ENCODE measurements at regions not wholly inside any gene's neighbourhood (a gene's known extent, or its start where the extent isn't known, plus 50 kb on each side); places are given as distances from the start of the nearest gene placed in this dataset.

GRCh38 chr10:1928606-1929005 lies 191.3 kb upstream of the ADARB2 start:
- ChIA-PET CTCF (no interaction called here), POLR2A (no interaction called here)
- Mint-ChIP-seq H3K27me3 (ENCODE audit: insufficient read depth, unreplicated experiment) (no peaks in the 10 kb centered on the region), H3K4me3 (ENCODE audit: unreplicated experiment) (no peak overlapping the region), H3K4me1 (ENCODE audit: insufficient read depth, unreplicated experiment) (peaks cover 7% of the 10 kb centered on the region), H3K27ac (ENCODE audit: low read depth, unreplicated experiment) (no peak overlapping the region), H3K9me3 (ENCODE audit: unreplicated experiment) (no peaks in the 10 kb centered on the region), H3K36me3 (ENCODE audit: insufficient read depth, unreplicated experiment) (no peaks in the 10 kb centered on the region)
- no TSS peak for BruUV-seq (replicated peaks)
- intact Hi-C loops (cut with micrococcal nuclease) = no loop called here
- DNase-seq (ENCODE audit: unreplicated experiment) = no peak
- no peak for TF ChIP-seq CTCF (IDR thresholded peaks at IDR 0.05; ENCODE audit: unreplicated experiment)

DNA sequence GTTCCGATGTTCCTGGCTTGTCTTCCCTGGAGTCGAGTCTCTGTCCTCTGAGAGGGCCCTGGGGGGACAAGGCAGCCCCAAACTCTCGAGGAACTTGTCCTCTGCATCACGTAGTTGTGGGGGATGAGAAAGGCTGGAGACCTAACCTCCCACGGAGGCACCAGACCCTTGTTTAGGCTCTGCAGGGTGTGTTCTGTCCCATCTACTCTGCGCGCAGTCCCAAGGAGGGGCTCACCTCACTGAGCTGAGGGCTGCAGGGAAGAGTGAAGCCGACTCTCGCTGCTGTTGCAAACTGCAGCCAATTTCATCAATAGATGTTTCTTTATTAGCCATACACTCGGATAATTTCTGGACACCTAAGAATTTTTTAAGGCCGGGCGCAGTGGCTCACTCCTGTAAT lies 186.7 kb upstream of the ADARB2 start:
- BruUV-seq (replicated peaks) = no TSS peak
- POLR2A ChIA-PET = no interaction called here
- intact Hi-C loops (cut with micrococcal nuclease) = no loop called here
- H3K27ac Mint-ChIP-seq (ENCODE audit: low read depth, unreplicated experiment) = no peak overlapping the region
- no peak for TF ChIP-seq CTCF (IDR thresholded peaks at IDR 0.05; ENCODE audit: unreplicated experiment)
- H3K9me3 Mint-ChIP-seq (ENCODE audit: unreplicated experiment) = peaks cover 6% of the 10 kb centered on the region
- CTCF ChIA-PET = interaction anchor here (0.5 to 0.9 kb wide), 3 partner anchors 9 to 197 kb away, joined by 3 to 5 read pairs (median 3); no protein-coding TSS in a partner anchor
- no peaks in the 10 kb centered on the region for H3K27me3 Mint-ChIP-seq (ENCODE audit: insufficient read depth, unreplicated experiment)
- no peak overlapping the region for H3K4me3 Mint-ChIP-seq (ENCODE audit: unreplicated experiment)
- peaks cover 6% of the 10 kb centered on the region for H3K4me1 Mint-ChIP-seq (ENCODE audit: insufficient read depth, unreplicated experiment)
- no peak for DNase-seq (ENCODE audit: unreplicated experiment)
- no peaks in the 10 kb centered on the region for H3K36me3 Mint-ChIP-seq (ENCODE audit: insufficient read depth, unreplicated experiment)

- no peak for DNase-seq (ENCODE audit: unreplicated experiment)
- no TSS peak for BruUV-seq (replicated peaks)
- no peak overlapping the region for H3K27ac Mint-ChIP-seq (ENCODE audit: low read depth, unreplicated experiment)
- intact Hi-C loops (cut with micrococcal nuclease) = no loop called here
- H3K36me3 Mint-ChIP-seq (ENCODE audit: insufficient read depth, unreplicated experiment) = no peaks in the 10 kb centered on the region
- H3K4me3 Mint-ChIP-seq (ENCODE audit: unreplicated experiment) = no peak overlapping the region
- H3K4me1 Mint-ChIP-seq (ENCODE audit: insufficient read depth, unreplicated experiment) = peaks cover 6% of the 10 kb centered on the region
- CTCF ChIA-PET = interaction anchor here (0.5 to 0.9 kb wide), 3 partner anchors 9 to 197 kb away, joined by 3 to 5 read pairs (median 3); no protein-coding TSS in a partner anchor
- POLR2A ChIA-PET = no interaction called here
- peaks cover 8% of the 10 kb centered on the region for H3K9me3 Mint-ChIP-seq (ENCODE audit: unreplicated experiment)
- H3K27me3 Mint-ChIP-seq (ENCODE audit: insufficient read depth, unreplicated experiment) = no peaks in the 10 kb centered on the region
- no peak for TF ChIP-seq CTCF (IDR thresholded peaks at IDR 0.05; ENCODE audit: unreplicated experiment)
Measured at GRCh38 chr10:1923586-1923985, 186.3 kb upstream of the ADARB2 start.

DNA sequence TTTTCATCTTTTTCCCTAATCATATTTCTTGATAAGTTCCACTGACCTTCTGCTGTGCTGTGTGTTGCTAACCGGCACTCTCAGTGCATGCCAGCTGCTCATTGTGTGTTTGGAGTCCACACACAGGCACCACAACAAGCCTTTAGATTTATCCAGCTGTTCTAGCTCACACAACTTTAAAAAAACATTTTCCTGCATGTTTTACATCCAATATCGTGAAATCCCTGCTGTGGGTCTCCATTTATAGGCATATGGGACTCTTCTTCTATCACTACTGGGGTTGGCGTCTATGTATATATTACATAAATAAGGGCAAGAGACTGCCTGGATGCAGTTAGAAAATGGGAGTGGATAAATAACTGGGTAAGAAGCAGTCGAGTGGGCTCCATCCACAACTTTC lies 183.6 kb upstream of the ADARB2 start:
- DNase-seq (ENCODE audit: unreplicated experiment) = no peak
- BruUV-seq (replicated peaks) = no TSS peak
- peaks cover 8% of the 10 kb centered on the region for H3K9me3 Mint-ChIP-seq (ENCODE audit: unreplicated experiment)
- peaks cover 6% of the 10 kb centered on the region for H3K4me1 Mint-ChIP-seq (ENCODE audit: insufficient read depth, unreplicated experiment)
- CTCF ChIA-PET = interaction anchor here (0.6 to 0.7 kb wide), 2 partner anchors 82 to 817 kb away, joined by 3 read pairs; no protein-coding TSS in a partner anchor
- POLR2A ChIA-PET = interaction anchor here (0.6 to 1.2 kb wide), 3 partner anchors 11 to 112 kb away, joined by 3 read pairs; no protein-coding TSS in a partner anchor
- intact Hi-C loops (cut with micrococcal nuclease) = no loop called here
- no peaks in the 10 kb centered on the region for H3K36me3 Mint-ChIP-seq (ENCODE audit: insufficient read depth, unreplicated experiment)
- TF ChIP-seq CTCF (IDR thresholded peaks at IDR 0.05; ENCODE audit: unreplicated experiment) = no peak
- H3K4me3 Mint-ChIP-seq (ENCODE audit: unreplicated experiment) = no peak overlapping the region
- H3K27me3 Mint-ChIP-seq (ENCODE audit: insufficient read depth, unreplicated experiment) = no peaks in the 10 kb centered on the region
- no peak overlapping the region for H3K27ac Mint-ChIP-seq (ENCODE audit: low read depth, unreplicated experiment)

Data from MCF 10A (cell line).